Astrocyte (in vitro differentiated cells and primary cell): ENCODE measurements at regions not wholly inside any gene's neighbourhood (a gene's known extent, or its start where the extent isn't known, plus 50 kb on each side); places are given as distances from the start of the nearest gene placed in this dataset.

Experiments
- DNase-seq: peaks from one replicate; pipeline ENCODE4 v3.0.0-alpha.2; 2010; ENCODE audit warnings: low read depth
- FAIRE-seq: peaks from 2 replicates; lab custom pipeline; 2011; peaks lifted over from hg19 to GRCh38; lab: Jason Lieb, UNC
- H2AFZ ChIP-seq: 2 replicates; pipeline ENCODE4 v1.6.0; 2012; ENCODE audit warnings: low read depth, low read length, inconsistent platforms
- H3K27ac ChIP-seq: 2 replicates; pipeline ENCODE4 v1.5.1; 2011; ENCODE audit warnings: low read depth, low read length, inconsistent platforms
- H3K27me3 ChIP-seq: 2 replicates; pipeline ENCODE4 v1.6.0; 2011; ENCODE audit warnings: low read length, inconsistent platforms; ENCODE audit not compliant: insufficient read depth
- H3K36me3 ChIP-seq: 2 replicates; pipeline ENCODE4 v1.5.1; 2011; ENCODE audit warnings: low read length, inconsistent platforms; ENCODE audit not compliant: insufficient read depth
- H3K4me1 ChIP-seq: 2 replicates; pipeline ENCODE4 v1.5.1; 2011; ENCODE audit warnings: low read length, inconsistent platforms; ENCODE audit not compliant: insufficient read depth
- H3K4me2 ChIP-seq: 2 replicates; pipeline ENCODE4 v1.6.0; 2012; ENCODE audit warnings: low read length, inconsistent platforms
- H3K4me3 ChIP-seq: 2 replicates; pipeline ENCODE4 v1.5.1; 2011; ENCODE audit warnings: low read depth, mild to moderate bottlenecking, low read length, inconsistent platforms; ENCODE audit not compliant: insufficient read depth
- H3K79me2 ChIP-seq: 2 replicates; pipeline ENCODE4 v1.6.0; 2012; ENCODE audit warnings: mild to moderate bottlenecking, low read length, inconsistent platforms; ENCODE audit not compliant: insufficient read depth
- H3K9ac ChIP-seq: 2 replicates; pipeline ENCODE4 v1.6.0; 2012; ENCODE audit warnings: mild to moderate bottlenecking, low read length, inconsistent platforms
- H3K9me3 ChIP-seq: 2 replicates; pipeline ENCODE4 v1.5.1; 2012; ENCODE audit warnings: low read depth, mild to moderate bottlenecking, low read length, inconsistent platforms; ENCODE audit not compliant: insufficient read depth
- H4K20me1 ChIP-seq: 2 replicates; pipeline ENCODE4 v1.6.0; 2012; ENCODE audit warnings: low read length, inconsistent platforms; ENCODE audit not compliant: insufficient read depth
- H3K27ac Mint-ChIP-seq: one replicate; pipeline ENCODE4 v1.8.0; 2021; ENCODE audit warnings: mild to moderate bottlenecking, mixed read lengths; ENCODE audit not compliant: unreplicated experiment
- H3K27me3 Mint-ChIP-seq: one replicate; pipeline ENCODE4 v1.8.0; 2021; ENCODE audit warnings: low read depth, mixed read lengths; ENCODE audit not compliant: unreplicated experiment
- H3K36me3 Mint-ChIP-seq: one replicate; pipeline ENCODE4 v1.8.0; 2021; ENCODE audit warnings: low read depth, mixed read lengths; ENCODE audit not compliant: unreplicated experiment
- H3K4me1 Mint-ChIP-seq: one replicate; pipeline ENCODE4 v1.8.0; 2021; ENCODE audit warnings: low read depth, mixed read lengths; ENCODE audit not compliant: unreplicated experiment
- H3K4me3 Mint-ChIP-seq: one replicate; pipeline ENCODE4 v1.8.0; 2021; ENCODE audit warnings: mild to moderate bottlenecking, moderate library complexity, mixed read lengths; ENCODE audit not compliant: unreplicated experiment
- H3K9me3 Mint-ChIP-seq: one replicate; pipeline ENCODE4 v1.8.0; 2021; ENCODE audit warnings: mild to moderate bottlenecking, mixed read lengths; ENCODE audit not compliant: unreplicated experiment
- EZH2 ChIP-seq: IDR thresholded peaks from 2 replicates; pipeline ENCODE4 v1.6.1; 2012; ENCODE audit warnings: mild to moderate bottlenecking, low read length, inconsistent platforms; ENCODE audit not compliant: insufficient read depth
- TF ChIP-seq, protein P1 (sequence below): IDR thresholded peaks from 2 replicates; pipeline ENCODE4 v1.5.1; 2011; ENCODE audit warnings: low read depth, mild to moderate bottlenecking, inconsistent platforms, low read length, moderate library complexity; ENCODE audit not compliant: insufficient read depth

DNA sequence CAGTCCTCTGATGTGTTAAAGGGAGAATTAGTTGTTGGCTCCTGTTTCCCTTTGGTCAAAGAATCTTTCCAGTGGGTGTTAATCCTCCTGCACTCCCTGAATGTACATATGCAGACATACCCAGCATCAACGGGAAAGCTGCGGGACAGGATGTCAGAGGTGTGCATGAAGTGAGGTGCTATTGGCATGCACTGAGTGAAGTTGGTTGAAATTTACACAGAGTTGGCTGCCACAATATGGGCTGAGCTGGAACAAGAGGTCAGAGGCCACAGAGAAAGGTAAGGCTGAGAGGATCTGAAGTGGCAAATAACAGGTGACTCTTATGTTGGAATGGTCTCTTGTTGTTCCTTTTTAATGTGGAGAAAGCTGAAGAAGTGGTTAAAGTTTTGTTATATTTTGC is 82.7 kb upstream of the AKIRIN2 start:
- H4K20me1 ChIP-seq, result no peaks in the 10 kb centered on the region
- Mint-ChIP-seq H3K4me1 (peaks cover 6% of the 10 kb centered on the region), H3K27me3 (peaks cover 15% of the 10 kb centered on the region), H3K36me3 (no peaks in the 10 kb centered on the region), H3K4me3 (no peak overlapping the region), H3K9me3 (peaks cover 7% of the 10 kb centered on the region), H3K27ac (no peak overlapping the region)
- no peaks in the 10 kb centered on the region for H3K27me3 ChIP-seq
- TF ChIP-seq, protein P1, sequence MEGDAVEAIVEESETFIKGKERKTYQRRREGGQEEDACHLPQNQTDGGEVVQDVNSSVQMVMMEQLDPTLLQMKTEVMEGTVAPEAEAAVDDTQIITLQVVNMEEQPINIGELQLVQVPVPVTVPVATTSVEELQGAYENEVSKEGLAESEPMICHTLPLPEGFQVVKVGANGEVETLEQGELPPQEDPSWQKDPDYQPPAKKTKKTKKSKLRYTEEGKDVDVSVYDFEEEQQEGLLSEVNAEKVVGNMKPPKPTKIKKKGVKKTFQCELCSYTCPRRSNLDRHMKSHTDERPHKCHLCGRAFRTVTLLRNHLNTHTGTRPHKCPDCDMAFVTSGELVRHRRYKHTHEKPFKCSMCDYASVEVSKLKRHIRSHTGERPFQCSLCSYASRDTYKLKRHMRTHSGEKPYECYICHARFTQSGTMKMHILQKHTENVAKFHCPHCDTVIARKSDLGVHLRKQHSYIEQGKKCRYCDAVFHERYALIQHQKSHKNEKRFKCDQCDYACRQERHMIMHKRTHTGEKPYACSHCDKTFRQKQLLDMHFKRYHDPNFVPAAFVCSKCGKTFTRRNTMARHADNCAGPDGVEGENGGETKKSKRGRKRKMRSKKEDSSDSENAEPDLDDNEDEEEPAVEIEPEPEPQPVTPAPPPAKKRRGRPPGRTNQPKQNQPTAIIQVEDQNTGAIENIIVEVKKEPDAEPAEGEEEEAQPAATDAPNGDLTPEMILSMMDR, result no peak
- TF ChIP-seq EZH2, result no peak
- no peak for FAIRE-seq
- no peak overlapping the region for H3K27ac ChIP-seq
- no peaks in the 10 kb centered on the region for H3K9me3 ChIP-seq
- no peak overlapping the region for H2AFZ ChIP-seq
- no peak overlapping the region for H3K9ac ChIP-seq
- no peaks in the 10 kb centered on the region for H3K79me2 ChIP-seq
- H3K4me2 ChIP-seq, result no peak overlapping the region
- DNase-seq, result no peak
- no peak overlapping the region for H3K4me3 ChIP-seq
- H3K4me1 ChIP-seq, result peaks cover 7% of the 10 kb centered on the region
- H3K36me3 ChIP-seq, result no peaks in the 10 kb centered on the region

DNA sequence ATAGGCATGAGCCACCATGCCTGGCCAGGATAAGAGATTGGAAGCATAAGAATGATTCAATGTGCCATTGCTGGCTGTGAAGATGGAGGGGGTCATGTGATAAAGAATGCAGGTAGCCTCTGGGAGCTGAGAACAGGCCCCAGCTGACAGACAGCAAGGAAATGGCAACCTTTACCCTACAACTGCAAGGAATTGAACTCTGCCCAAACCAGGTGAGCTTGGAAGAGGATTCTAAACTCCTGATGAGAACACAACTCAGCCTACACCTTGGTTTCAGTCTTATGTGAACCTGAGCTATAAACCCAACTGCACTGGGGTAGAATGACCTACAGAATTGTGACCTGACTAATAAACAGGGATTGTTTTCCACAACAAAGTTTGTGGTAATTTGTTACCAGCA is 82.0 kb upstream of the AKIRIN2 start:
- H3K79me2 ChIP-seq, result no peaks in the 10 kb centered on the region
- no peak for DNase-seq

DNA sequence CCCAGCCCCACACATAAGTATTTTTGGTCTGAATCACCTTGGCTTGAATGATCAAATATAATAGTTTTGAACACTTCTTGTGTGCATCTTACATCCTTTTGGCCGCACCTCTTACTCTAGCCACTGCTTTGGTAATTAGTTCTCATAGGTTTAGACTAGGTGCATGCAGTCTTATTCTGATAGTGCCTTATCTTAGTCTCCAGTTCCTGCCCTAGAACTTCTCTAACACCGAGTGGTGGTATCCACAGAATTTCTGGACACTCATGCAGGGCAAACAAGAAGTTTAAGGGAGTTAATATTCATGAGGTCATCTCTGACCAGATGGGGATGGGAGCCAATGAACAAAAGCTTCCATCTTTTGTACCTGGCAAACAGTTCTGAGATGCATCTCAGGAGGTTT is 77.5 kb upstream of the AKIRIN2 start:
- no peaks in the 10 kb centered on the region for H3K9me3 ChIP-seq
- no peak overlapping the region for H3K27ac ChIP-seq
- H2AFZ ChIP-seq, result no peak overlapping the region
- no peak overlapping the region for H3K4me3 Mint-ChIP-seq
- no peak overlapping the region for H3K4me3 ChIP-seq
- no peaks in the 10 kb centered on the region for H3K4me1 Mint-ChIP-seq
- H3K27ac Mint-ChIP-seq, result no peak overlapping the region
- H3K4me1 ChIP-seq, result no peaks in the 10 kb centered on the region
- no peaks in the 10 kb centered on the region for H3K36me3 Mint-ChIP-seq
- no peaks in the 10 kb centered on the region for H4K20me1 ChIP-seq
- no peak overlapping the region for H3K4me2 ChIP-seq
- H3K9me3 Mint-ChIP-seq, result no peaks in the 10 kb centered on the region
- no peaks in the 10 kb centered on the region for H3K36me3 ChIP-seq
- FAIRE-seq (no peak), DNase-seq (no peak)
- H3K9ac ChIP-seq, result no peak overlapping the region
- H3K27me3 Mint-ChIP-seq, result peaks cover 9% of the 10 kb centered on the region
- no peaks in the 10 kb centered on the region for H3K27me3 ChIP-seq
- TF ChIP-seq, protein P1, result no peak
- no peak for TF ChIP-seq EZH2
- H3K79me2 ChIP-seq, result no peaks in the 10 kb centered on the region

More for the DNA sequence above, 82.0 kb upstream of the AKIRIN2 start:
- no peak overlapping the region for H3K4me3 Mint-ChIP-seq
- TF ChIP-seq EZH2, result no peak
- TF ChIP-seq, protein P1, result no peak
- no peak overlapping the region for H3K27ac Mint-ChIP-seq
- Histone ChIP-seq H3K36me3 (no peaks in the 10 kb centered on the region), H4K20me1 (no peaks in the 10 kb centered on the region), H3K27me3 (no peaks in the 10 kb centered on the region), H3K27ac (no peak overlapping the region), H3K4me2 (no peak overlapping the region), H2AFZ (no peak overlapping the region), H3K4me3 (no peak overlapping the region), H3K4me1 (peaks cover under 1% of the 10 kb centered on the region), H3K9me3 (no peaks in the 10 kb centered on the region), H3K9ac (no peak overlapping the region)
- no peaks in the 10 kb centered on the region for H3K36me3 Mint-ChIP-seq
- H3K9me3 Mint-ChIP-seq, result peaks cover 7% of the 10 kb centered on the region
- no peak for FAIRE-seq
- H3K27me3 Mint-ChIP-seq, result peaks cover 15% of the 10 kb centered on the region
- H3K4me1 Mint-ChIP-seq, result peaks cover under 1% of the 10 kb centered on the region
